H1 (cell line): ENCODE measurements at regions not wholly inside any gene's neighbourhood (a gene's known extent, or its start where the extent isn't known, plus 50 kb on each side); places are given as distances from the start of the nearest gene placed in this dataset.

Experiments
- CTCF ChIA-PET: fragments of 300-600 bp; sonication (Branson Sonifier 250); formaldehyde crosslinking; loops from one replicate; lab custom pipeline; 2021; ENCODE audit not compliant: partially characterized antibody; lab: Charles Lee
- POLR2A ChIA-PET: fragments of 300-600 bp; sonication (Branson Sonifier 250); formaldehyde crosslinking; loops from one replicate; lab custom pipeline; 2021; ENCODE audit warnings: inconsistent platforms; ENCODE audit not compliant: partially characterized antibody; lab: Charles Lee
- DNase-seq, 2 experiments: peaks; one replicate each; pipeline versions ENCODE4 v3.0.0 to v3.0.0-alpha.2; 2010 to 2022; ENCODE audit warnings: low spot score in 2 of 2, low read depth in 1 of 2, mixed read lengths in 1 of 2
- FAIRE-seq: peaks from 2 replicates; lab custom pipeline; 2011; peaks lifted over from hg19 to GRCh38; lab: Jason Lieb, UNC
- H2AFZ ChIP-seq: 2 replicates; pipeline ENCODE4 v1.8.1; 2012; ENCODE audit warnings: low read length, inconsistent platforms
- H2AK5ac ChIP-seq: 2 replicates; pipeline ENCODE4 v1.6.1; 2013; ENCODE audit warnings: low read depth, low read length
- H2BK120ac ChIP-seq: replicated peaks from 2 replicates; pipeline ENCODE3; 2013; ENCODE audit warnings: low read depth, low read length, inconsistent platforms
- H2BK12ac ChIP-seq: 2 replicates; pipeline ENCODE4 v1.6.1; 2013; ENCODE audit warnings: low read depth, low read length
- H2BK15ac ChIP-seq: 2 replicates; pipeline ENCODE4 v1.6.1; 2013; ENCODE audit warnings: low read length
- H2BK20ac ChIP-seq: 2 replicates; pipeline ENCODE4 v1.6.1; 2013; ENCODE audit warnings: low read length
- H2BK5ac ChIP-seq: 2 replicates; pipeline ENCODE4 v1.6.1; 2013; ENCODE audit warnings: low read depth, low read length
- H3K14ac ChIP-seq: 2 replicates; pipeline ENCODE4 v1.6.1; 2013; ENCODE audit warnings: inconsistent platforms; ENCODE audit not compliant: insufficient read length
- H3K18ac ChIP-seq: 2 replicates; pipeline ENCODE4 v1.6.1; 2013; ENCODE audit warnings: low read length; ENCODE audit errors: extremely low read depth
- H3K23ac ChIP-seq: 2 replicates; pipeline ENCODE4 v1.6.1; 2013; ENCODE audit warnings: inconsistent platforms; ENCODE audit not compliant: insufficient read length
- H3K23me2 ChIP-seq: 2 replicates; pipeline ENCODE4 v1.6.1; 2013; ENCODE audit warnings: low read depth, low read length
- H3K27ac ChIP-seq: 2 replicates; pipeline ENCODE4 v1.6.1; 2011; ENCODE audit warnings: low read depth, low read length, inconsistent platforms
- H3K27me3 ChIP-seq, 4 experiments: replicated peaks in 1 of 4; 1 replicate in 1 of 4; 2 replicates in 3 of 4; pipeline versions ENCODE4 v1.6.1 to v1.8.1; 2011 to 2013; ENCODE audit warnings: low read length in 3 of 4, mild to moderate bottlenecking in 3 of 4, inconsistent platforms in 2 of 4, mixed read lengths in 2 of 4, moderate library complexity in 1 of 4; ENCODE audit not compliant: control insufficient read depth in 3 of 4, insufficient read depth in 3 of 4; ENCODE audit errors: extremely low read depth in 1 of 4
- H3K36me3 ChIP-seq, 4 experiments: 2 replicates each; pipeline versions ENCODE4 v1.6.1 to v1.8.1; 2011 to 2013; ENCODE audit warnings: mild to moderate bottlenecking in 4 of 4, low read length in 3 of 4, moderate library complexity in 2 of 4, control low read depth in 1 of 4, inconsistent platforms in 1 of 4; ENCODE audit not compliant: insufficient read depth in 4 of 4, control insufficient read depth in 2 of 4
- H3K4ac ChIP-seq: replicated peaks from 2 replicates; pipeline ENCODE3; 2013; ENCODE audit warnings: low read length, low read depth, mixed read lengths, inconsistent platforms; ENCODE audit not compliant: insufficient read length
- H3K4me1 ChIP-seq, 4 experiments: replicated peaks in 1 of 4; 1 replicate in 1 of 4; 2 replicates in 3 of 4; pipeline versions ENCODE4 v1.6.1 to v1.8.1; 2011 to 2013; ENCODE audit warnings: low read length in 3 of 4, inconsistent platforms in 2 of 4, mixed read lengths in 1 of 4; ENCODE audit not compliant: insufficient read depth in 4 of 4, control insufficient read depth in 3 of 4
- H3K4me2 ChIP-seq, 2 experiments: 2 replicates each; pipeline versions ENCODE4 v1.6.1 to v1.8.1; 2011 to 2013; ENCODE audit warnings: low read depth in 2 of 2, low read length in 2 of 2, control low read depth in 1 of 2, inconsistent platforms in 1 of 2, mild to moderate bottlenecking in 1 of 2; ENCODE audit not compliant: insufficient read depth in 1 of 2
- H3K4me3 ChIP-seq, 4 experiments: fragments of 200-600, 300-600 bp in 1 of 4; sonication (generic), shearing (Covaris generic), sonication (Bioruptor Twin) in 1 of 4; 2 replicates each; pipeline versions ENCODE4 v1.5.1 to v1.8.1; 2011 to 2016; ENCODE audit warnings: low read length in 4 of 4, low read depth in 3 of 4, control low read depth in 2 of 4, inconsistent platforms in 2 of 4, mild to moderate bottlenecking in 2 of 4, mixed read lengths in 1 of 4, moderate library complexity in 1 of 4; ENCODE audit not compliant: insufficient read depth in 2 of 4; ENCODE audit errors: extremely low read depth in 1 of 4
- H3K56ac ChIP-seq: replicated peaks from 2 replicates; pipeline ENCODE3; 2013; ENCODE audit warnings: low read depth, mild to moderate bottlenecking, mixed read lengths, low read length, inconsistent platforms; ENCODE audit not compliant: insufficient read length
- H3K79me1 ChIP-seq: 2 replicates; pipeline ENCODE4 v1.6.1; 2013; ENCODE audit warnings: low read depth, low read length, control low read depth
- H3K79me2 ChIP-seq, 2 experiments: 2 replicates each; pipeline versions ENCODE4 v1.6.1 to v1.8.1; 2012 to 2013; ENCODE audit warnings: low read length in 2 of 2, mild to moderate bottlenecking in 2 of 2, inconsistent platforms in 1 of 2; ENCODE audit not compliant: insufficient read depth in 2 of 2, control insufficient read depth in 1 of 2
- H3K9ac ChIP-seq, 4 experiments: replicated peaks in 1 of 4; 1 replicate in 1 of 4; 2 replicates in 3 of 4; pipeline versions ENCODE4 v1.6.1 to v1.8.1; 2011 to 2013; ENCODE audit warnings: low read depth in 3 of 4, low read length in 3 of 4, control low read depth in 2 of 4, mild to moderate bottlenecking in 2 of 4, moderate library complexity in 2 of 4, inconsistent platforms in 1 of 4; ENCODE audit errors: extremely low read depth in 1 of 4
- H3K9me3 ChIP-seq, 2 experiments: 2 replicates each; pipeline versions ENCODE4 v1.6.1 to v1.8.1; 2012 to 2013; ENCODE audit warnings: mild to moderate bottlenecking in 2 of 2, moderate library complexity in 2 of 2, control low read depth in 1 of 2, inconsistent platforms in 1 of 2, low read depth in 1 of 2, low read length in 1 of 2, mixed read lengths in 1 of 2; ENCODE audit not compliant: insufficient read depth in 2 of 2
- H4K20me1 ChIP-seq, 2 experiments: replicated peaks in 1 of 2; 2 replicates each; pipeline versions ENCODE3 to v1.8.1; 2011 to 2013; ENCODE audit warnings: inconsistent platforms in 2 of 2, low read length in 2 of 2, mild to moderate bottlenecking in 1 of 2; ENCODE audit not compliant: insufficient read depth in 2 of 2, control insufficient read depth in 1 of 2
- H4K5ac ChIP-seq: 2 replicates; pipeline ENCODE4 v1.6.1; 2013; ENCODE audit warnings: low read length, low read depth, mixed read lengths, inconsistent platforms; ENCODE audit not compliant: insufficient read length
- H4K8ac ChIP-seq: 2 replicates; pipeline ENCODE4 v1.8.0; 2013; ENCODE audit warnings: mild to moderate bottlenecking, moderate library complexity, low read length, inconsistent platforms; ENCODE audit not compliant: insufficient read depth; ENCODE audit errors: extremely low read depth
- H4K91ac ChIP-seq: replicated peaks from 2 replicates; pipeline ENCODE3; 2013; ENCODE audit warnings: low read length, mixed read lengths, inconsistent platforms; ENCODE audit not compliant: insufficient read length
- CHD2 ChIP-seq: IDR thresholded peaks from 2 replicates; pipeline ENCODE4 v1.6.1; 2012; ENCODE audit warnings: low read length, improper control_type of control experiment
- EGR1 ChIP-seq: IDR thresholded peaks from 2 replicates; pipeline ENCODE4 v1.6.1; 2011; ENCODE audit warnings: low read depth, low read length, borderline replicate concordance
- HDAC2 ChIP-seq, 2 experiments: fragments of 300-600 bp in 1 of 2; sonication (generic) in 1 of 2; IDR thresholded peaks; 2 replicates each; pipeline ENCODE4 v1.6.1; 2011 to 2012; ENCODE audit warnings: low read depth in 2 of 2, low read length in 2 of 2, mild to moderate bottlenecking in 2 of 2, moderate library complexity in 2 of 2, borderline replicate concordance in 1 of 2, inconsistent platforms in 1 of 2
- TAF7 ChIP-seq: optimal IDR thresholded peaks from 2 replicates; pipeline ENCODE3; 2011; ENCODE audit warnings: low read depth, mild to moderate bottlenecking, inconsistent platforms, low read length, moderate library complexity, borderline replicate concordance
- ZNF274 ChIP-seq: IDR thresholded peaks from 2 replicates; pipeline ENCODE4 v1.7.0; 2012; ENCODE audit warnings: low read length, borderline replicate concordance; ENCODE audit errors: extremely low read depth
- WGBS, 2 experiments: shearing (Covaris generic) in 1 of 2; methylation state at CpG; one replicate each; pipeline versions ENCODE4 v1.1.6 to v1.1.7; 2013 to 2015; ENCODE audit warnings: low lambda C conversion rate in 2 of 2, mixed read lengths in 2 of 2, inconsistent platforms in 1 of 2, low coverage in 1 of 2, missing lambda C conversion rate in 1 of 2; ENCODE audit not compliant: insufficient replicate concordance in 2 of 2, insufficient coverage in 1 of 2, insufficient read length in 1 of 2; ENCODE audit errors: extremely low coverage in 1 of 2, missing lambda C conversion rate in 1 of 2; 5-methylcytosine and 5-hydroxymethylcytosine counted together
- TF ChIP-seq, protein P1 (sequence below): IDR thresholded peaks from 2 replicates; pipeline ENCODE4 v1.6.1; 2011; ENCODE audit warnings: low read depth, mild to moderate bottlenecking, low read length; ENCODE audit not compliant: insufficient read depth
- TF ChIP-seq, protein P2 (sequence below): IDR thresholded peaks from 2 replicates; pipeline ENCODE4 v1.6.1; 2012; ENCODE audit warnings: inconsistent platforms

DNA sequence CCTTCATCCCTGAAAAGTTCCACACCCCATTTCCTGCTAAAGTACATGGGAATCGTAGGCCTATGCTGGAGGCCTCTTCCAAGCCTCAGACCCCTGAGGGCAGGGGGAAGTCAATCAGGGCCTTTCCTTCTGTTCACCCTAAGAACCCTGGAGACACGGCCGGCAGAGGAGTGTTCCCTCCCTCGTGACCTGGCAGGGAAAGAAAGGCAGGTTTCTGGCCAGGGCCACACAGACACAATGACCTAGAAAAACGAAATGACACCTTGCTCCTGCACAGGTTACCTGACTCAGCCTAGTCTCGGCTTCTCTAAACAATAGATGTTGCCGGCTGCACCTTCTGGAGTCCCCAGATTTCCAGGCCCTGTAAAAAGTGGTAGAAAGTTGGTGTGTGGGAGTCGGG is 60.6 kb upstream of the CADM1 start:
- FAIRE-seq = no peak

More for the DNA sequence above, 60.6 kb upstream of the CADM1 start:
- H3K23me2 ChIP-seq = no peaks in the 10 kb centered on the region
- no peak overlapping the region for H3K27ac ChIP-seq
- H2BK15ac ChIP-seq = no peak overlapping the region
- H3K4me2 ChIP-seq = no peak overlapping the region
- no peak overlapping the region for H2AFZ ChIP-seq
- H3K4me1 ChIP-seq = no peaks in the 10 kb centered on the region
- H3K23ac ChIP-seq = no peak overlapping the region
- TF ChIP-seq CHD2 (no peak), TAF7 (no peak), EGR1 (no peak), HDAC2 (IDR thresholded peaks at IDR 0.05; ENCODE audit: borderline replicate concordance in 1 of 2, low read depth in 2 of 2, low read length in 2 of 2) (no peak), ZNF274 (no peak)
- TF ChIP-seq, protein P1, sequence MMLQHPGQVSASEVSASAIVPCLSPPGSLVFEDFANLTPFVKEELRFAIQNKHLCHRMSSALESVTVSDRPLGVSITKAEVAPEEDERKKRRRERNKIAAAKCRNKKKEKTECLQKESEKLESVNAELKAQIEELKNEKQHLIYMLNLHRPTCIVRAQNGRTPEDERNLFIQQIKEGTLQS = no peak
- TF ChIP-seq, protein P2, sequence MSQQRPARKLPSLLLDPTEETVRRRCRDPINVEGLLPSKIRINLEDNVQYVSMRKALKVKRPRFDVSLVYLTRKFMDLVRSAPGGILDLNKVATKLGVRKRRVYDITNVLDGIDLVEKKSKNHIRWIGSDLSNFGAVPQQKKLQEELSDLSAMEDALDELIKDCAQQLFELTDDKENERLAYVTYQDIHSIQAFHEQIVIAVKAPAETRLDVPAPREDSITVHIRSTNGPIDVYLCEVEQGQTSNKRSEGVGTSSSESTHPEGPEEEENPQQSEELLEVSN = no peak
- H3K79me2 ChIP-seq = no peaks in the 10 kb centered on the region
- no peak overlapping the region for H4K91ac ChIP-seq
- no peak overlapping the region for H3K4ac ChIP-seq
- H4K5ac ChIP-seq = no peak overlapping the region
- no peak overlapping the region for H3K14ac ChIP-seq
- H3K18ac ChIP-seq = no peak overlapping the region
- no peak overlapping the region; the same call in 1 of the 2 replicates for H4K8ac ChIP-seq
- H2BK120ac ChIP-seq = no peak overlapping the region
- ChIA-PET CTCF (interaction anchor here (0.5 to 0.9 kb wide), 2 partner anchors 49 to 371 kb away, joined by 3 read pairs; no protein-coding TSS in a partner anchor), POLR2A (interaction anchor here (0.7 kb wide), 1 partner anchor 47 kb away, joined by 3 read pairs; no protein-coding TSS in a partner anchor)
- H3K9ac ChIP-seq = no peak overlapping the region
- H2BK12ac ChIP-seq = no peak overlapping the region
- H2BK20ac ChIP-seq = no peak overlapping the region
- H3K56ac ChIP-seq = no peak overlapping the region
- no peaks in the 10 kb centered on the region for H3K27me3 ChIP-seq
- no peak overlapping the region for H2AK5ac ChIP-seq
- no peak overlapping the region for H2BK5ac ChIP-seq
- H3K79me1 ChIP-seq = no peaks in the 10 kb centered on the region
- DNase-seq = no peak
- no peaks in the 10 kb centered on the region for H3K9me3 ChIP-seq
- WGBS, 2 experiments = 74% methylated on average over 8 of the region's 8 CpGs; no CpG with 5 or more reads in 1 of the 2 experiments
- H3K36me3 ChIP-seq = no peaks in the 10 kb centered on the region
- no peak overlapping the region for H3K4me3 ChIP-seq
- no peaks in the 10 kb centered on the region for H4K20me1 ChIP-seq
